Fibroblast of pulmonary artery (primary cell): ENCODE measurements at regions not wholly inside any gene's neighbourhood (a gene's known extent, or its start where the extent isn't known, plus 50 kb on each side); places are given as distances from the start of the nearest gene placed in this dataset.

Experiments
- DNase-seq: peaks from one replicate; pipeline ENCODE4 v3.0.0-alpha.2; 2010; ENCODE audit warnings: low read depth
- H3K4me3 ChIP-seq: replicated peaks from 2 replicates; pipeline ENCODE4 v1.5.1; 2011; ENCODE audit warnings: low read depth, mild to moderate bottlenecking, control low read depth, low read length, moderate library complexity
- TF ChIP-seq, protein P1 (sequence below): IDR thresholded peaks from 2 replicates; pipeline ENCODE4 v1.5.1; 2011; ENCODE audit warnings: mild to moderate bottlenecking, control low read depth, low read length, inconsistent platforms; ENCODE audit errors: missing control alignments

DNA sequence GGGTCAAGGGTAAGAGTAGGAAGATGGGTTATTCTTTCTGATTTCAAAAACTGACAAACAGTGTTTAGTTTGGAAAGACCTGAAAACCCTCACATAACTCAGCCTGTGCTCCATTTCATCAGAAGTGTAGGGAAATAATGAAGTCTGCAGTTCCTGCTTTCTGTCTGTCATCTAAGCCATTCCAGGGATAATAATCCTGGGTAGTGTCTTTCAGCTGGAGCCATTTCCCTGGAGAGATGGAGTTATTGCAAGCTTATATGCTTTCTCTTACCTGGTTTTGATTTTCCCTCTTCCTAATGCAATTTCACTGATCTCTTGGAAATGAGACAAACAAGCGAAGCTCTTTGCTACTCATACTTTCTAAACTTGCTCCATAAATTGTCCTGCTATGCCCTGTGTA, 824.8 kb upstream of the LCORL start:
- H3K4me3 ChIP-seq = no peak overlapping the region
- TF ChIP-seq, protein P1, sequence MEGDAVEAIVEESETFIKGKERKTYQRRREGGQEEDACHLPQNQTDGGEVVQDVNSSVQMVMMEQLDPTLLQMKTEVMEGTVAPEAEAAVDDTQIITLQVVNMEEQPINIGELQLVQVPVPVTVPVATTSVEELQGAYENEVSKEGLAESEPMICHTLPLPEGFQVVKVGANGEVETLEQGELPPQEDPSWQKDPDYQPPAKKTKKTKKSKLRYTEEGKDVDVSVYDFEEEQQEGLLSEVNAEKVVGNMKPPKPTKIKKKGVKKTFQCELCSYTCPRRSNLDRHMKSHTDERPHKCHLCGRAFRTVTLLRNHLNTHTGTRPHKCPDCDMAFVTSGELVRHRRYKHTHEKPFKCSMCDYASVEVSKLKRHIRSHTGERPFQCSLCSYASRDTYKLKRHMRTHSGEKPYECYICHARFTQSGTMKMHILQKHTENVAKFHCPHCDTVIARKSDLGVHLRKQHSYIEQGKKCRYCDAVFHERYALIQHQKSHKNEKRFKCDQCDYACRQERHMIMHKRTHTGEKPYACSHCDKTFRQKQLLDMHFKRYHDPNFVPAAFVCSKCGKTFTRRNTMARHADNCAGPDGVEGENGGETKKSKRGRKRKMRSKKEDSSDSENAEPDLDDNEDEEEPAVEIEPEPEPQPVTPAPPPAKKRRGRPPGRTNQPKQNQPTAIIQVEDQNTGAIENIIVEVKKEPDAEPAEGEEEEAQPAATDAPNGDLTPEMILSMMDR = no peak
- DNase-seq = no peak

DNA sequence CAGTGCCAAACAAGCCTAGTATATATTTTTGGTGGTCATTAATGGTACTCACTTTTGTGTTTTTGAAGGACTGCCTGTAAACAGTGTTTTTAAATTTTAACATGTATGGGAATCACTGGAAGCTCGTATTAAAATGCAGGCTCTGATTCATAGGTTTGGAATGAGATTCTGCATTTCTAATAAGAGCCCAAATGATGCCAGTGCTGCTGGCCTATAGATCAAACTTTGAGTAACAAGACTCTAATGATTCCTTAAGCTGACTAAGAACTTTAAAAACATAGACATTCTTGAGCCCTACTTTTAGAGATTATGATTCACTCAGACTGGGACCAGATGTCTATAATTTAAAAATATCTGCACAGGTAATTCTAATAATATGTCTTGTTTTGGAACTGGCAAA, 823.2 kb upstream of the LCORL start:
- no peak overlapping the region for H3K4me3 ChIP-seq
- peak; percentile 18 for DNase-seq
- TF ChIP-seq, protein P1 = no peak

DNA sequence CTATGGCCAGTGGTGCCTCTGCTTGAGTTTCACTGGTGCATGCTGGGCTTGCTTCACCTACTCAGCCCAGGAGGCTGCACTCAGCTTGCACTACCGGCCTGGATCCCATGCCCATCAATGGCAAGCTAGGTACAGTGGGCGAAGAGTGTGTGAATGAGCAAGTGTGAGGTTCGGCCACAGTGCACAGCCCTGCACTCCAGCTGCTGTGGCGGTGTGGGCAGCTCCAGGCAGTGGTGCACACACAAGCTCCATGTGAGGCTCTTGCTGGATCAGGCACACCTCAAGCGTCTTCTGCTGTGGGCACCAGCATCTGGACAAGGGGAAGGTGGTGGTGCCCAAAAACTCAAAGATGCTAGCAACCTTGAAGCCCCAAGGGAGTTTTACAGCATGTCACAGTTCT, 820.9 kb upstream of the LCORL start:
- no peak overlapping the region for H3K4me3 ChIP-seq
- DNase-seq = no peak
- TF ChIP-seq, protein P1 = no peak

DNA sequence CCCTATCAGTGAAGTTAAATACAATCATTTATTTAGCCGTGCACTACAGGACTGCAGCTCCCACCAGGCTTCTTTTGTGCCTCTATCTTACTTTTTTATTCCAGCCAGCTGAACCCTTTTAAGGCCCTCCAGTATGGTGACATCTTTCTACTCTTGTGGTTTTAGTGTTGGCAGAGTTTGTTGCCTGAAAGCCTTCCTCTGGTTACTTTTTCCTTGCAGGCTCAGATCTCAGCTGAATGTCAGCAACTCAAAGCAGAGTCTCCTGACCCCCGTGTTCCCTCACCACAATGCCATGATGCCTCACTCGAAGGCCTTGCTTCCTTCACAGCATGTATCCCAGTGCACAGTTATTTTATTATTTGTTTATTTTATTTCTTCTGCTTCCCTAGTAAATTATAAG, 818.9 kb upstream of the LCORL start:
- H3K4me3 ChIP-seq = no peak overlapping the region
- TF ChIP-seq, protein P1 = no peak
- DNase-seq = no peak

DNA sequence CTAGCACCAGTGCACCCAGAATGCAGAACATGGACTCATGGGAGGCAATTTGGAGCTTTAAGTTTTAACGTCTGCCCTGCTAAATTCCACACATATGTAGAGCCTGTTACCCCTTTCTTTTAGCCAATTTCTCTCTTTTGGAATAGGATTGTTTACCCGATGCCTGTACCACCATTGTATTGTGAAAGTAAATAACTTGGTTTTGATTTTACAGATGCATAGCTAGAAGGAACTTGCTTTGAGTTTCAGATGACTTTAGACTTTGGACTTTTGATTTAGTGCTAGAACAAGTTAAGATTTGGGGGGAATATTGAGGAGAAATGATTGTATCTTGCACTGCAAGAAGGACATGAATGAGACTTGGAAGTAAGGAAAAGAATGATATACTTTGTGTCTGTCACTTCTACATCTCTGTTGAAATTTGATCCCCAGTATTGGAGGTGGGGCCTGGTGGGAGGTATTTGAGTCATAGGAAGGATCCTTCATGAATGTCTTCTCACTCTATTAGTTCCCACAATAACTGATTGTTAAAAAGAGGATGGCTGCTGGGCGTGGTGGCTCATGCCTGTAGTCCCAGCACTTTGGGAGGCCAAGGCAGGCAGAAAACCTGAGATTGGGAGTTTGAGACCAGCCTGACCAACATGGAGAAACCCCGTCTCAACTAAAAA, 794.8 kb upstream of the LCORL start:
- DNase-seq = no peak
- H3K4me3 ChIP-seq = no peak overlapping the region
- TF ChIP-seq, protein P1 = no peak

DNA sequence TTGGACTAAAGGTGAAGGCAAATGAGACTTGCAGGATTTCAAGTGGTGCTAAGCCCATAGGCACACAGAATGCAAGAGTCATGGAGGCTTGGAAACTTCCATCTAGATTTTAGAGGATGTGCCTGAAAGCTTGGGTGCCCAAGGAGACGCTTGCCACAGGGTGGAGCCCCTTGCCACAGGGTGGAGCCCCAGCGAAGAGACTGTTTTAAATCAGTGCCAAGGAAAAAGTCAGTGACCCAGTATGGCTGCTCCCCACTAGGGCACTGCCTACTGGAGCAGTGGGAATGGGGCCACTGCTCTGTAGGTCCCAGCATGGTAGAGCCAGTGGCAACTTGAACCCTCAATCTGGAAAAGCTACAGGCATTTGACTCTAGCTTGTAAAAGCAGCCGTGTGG, 794.2 kb upstream of the LCORL start:
- TF ChIP-seq, protein P1 = no peak
- H3K4me3 ChIP-seq = no peak overlapping the region
- no peak for DNase-seq

DNA sequence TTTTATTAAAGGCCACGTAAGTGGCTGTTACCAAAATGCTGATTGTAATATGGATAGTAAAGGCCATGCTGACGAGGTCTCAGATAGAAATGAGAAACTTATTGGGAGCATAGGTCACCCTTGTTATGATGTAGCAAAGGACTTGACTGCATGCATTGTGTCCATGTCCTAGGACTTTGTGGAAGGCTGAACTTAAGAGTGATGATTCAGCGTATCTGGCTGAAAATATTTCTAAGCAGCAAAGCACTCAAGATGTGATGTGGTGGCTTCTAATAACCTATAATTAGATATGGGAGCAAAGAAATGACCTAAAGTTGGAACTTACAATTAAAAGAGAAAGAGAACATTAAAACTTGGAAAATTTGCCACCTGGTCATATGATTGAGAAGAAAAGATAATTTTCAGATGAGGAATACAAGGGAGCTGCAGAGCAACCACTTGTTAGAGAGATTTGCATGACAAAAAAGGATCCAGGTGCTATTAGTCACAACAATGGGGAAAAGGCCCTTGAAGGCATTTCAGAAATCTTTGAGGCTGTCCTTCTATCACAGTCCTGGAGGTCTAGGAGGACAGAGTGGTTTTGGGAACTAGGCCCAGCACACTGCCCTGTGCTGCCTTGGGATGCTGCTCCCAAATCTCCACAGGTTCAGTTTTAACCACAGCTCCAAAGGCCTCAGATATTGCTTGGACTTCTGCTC, 793.7 kb upstream of the LCORL start:
- no peak overlapping the region for H3K4me3 ChIP-seq
- TF ChIP-seq, protein P1 = no peak
- DNase-seq = no peak
